ENCODE measurements at regions not wholly inside any gene's neighbourhood (a gene's known extent, or its start where the extent isn't known, plus 50 kb on each side); places are given as distances from the start of the nearest gene placed in this dataset.

DNA sequence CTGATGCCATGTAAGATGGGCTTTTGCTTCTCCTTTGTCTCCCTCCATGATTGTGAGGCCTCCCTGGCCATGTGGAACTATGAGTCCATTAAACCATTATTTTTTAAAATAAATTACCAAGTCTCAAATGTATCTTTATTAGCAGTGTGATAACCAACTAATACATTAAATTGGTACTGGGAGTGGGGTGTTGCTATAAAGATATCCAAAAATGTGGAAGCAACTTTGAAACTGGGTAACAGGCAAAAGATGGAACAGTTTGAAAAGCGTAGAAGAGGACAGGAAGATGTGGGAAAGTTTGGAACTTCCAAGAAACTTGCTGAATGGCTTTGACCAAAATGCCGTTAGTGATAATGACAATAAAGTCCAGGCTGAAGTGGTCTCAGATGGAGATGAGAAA lies 526.7 kb downstream of the SH3BGRL start:
- TF ChIP-seq EP300 (IDR thresholded peaks at IDR 0.05) = no peak
- no peak for TF ChIP-seq POLR2A (IDR thresholded peaks at IDR 0.05)
- TF ChIP-seq CTCF (IDR thresholded peaks at IDR 0.05) = no peak
- TF ChIP-seq POLR2AphosphoS5 (IDR thresholded peaks at IDR 0.05) = no peak
- H3K27ac ChIP-seq = no peak overlapping the region
- intact Hi-C loops (cut with DNase I) = no loop called here
- no peaks in the 10 kb centered on the region for H3K9me3 ChIP-seq
- no peaks in the 10 kb centered on the region for H3K4me1 ChIP-seq
- DNase-seq = no peak
- WGBS, 2 donors = 84 to 86% methylated on average over 2 of the region's 2 CpGs
- no peaks in the 10 kb centered on the region for H3K36me3 ChIP-seq
- no peak overlapping the region for H3K4me3 ChIP-seq
- H3K27me3 ChIP-seq = no peaks in the 10 kb centered on the region

DNA sequence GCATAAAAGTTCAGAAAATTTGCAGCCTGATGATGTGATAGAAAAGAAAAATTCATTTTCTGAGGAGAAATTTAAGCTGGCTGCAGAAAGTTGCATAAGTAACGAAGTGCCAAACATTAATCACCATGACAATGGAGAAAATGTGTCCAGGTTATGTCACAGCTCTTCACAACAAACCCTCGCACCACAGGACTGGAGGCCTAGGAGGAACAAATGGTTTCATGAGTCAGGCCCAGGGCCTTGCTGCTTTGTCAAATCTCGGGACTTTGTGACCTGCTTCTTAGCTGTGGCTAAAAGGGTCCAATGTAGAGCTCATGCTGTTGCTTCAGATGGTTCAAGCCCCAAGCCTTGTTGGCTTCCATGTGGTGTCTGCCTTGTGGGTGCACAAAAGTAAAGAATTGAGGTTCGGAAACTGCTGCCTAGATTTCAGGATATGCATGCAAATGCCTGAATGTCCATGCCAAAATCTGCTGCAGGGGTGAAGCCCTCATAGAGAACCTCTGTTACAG lies 527.4 kb downstream of the SH3BGRL start:
- H3K9me3 ChIP-seq = no peaks in the 10 kb centered on the region
- TF ChIP-seq POLR2A (IDR thresholded peaks at IDR 0.05) (no peak), EP300 (IDR thresholded peaks at IDR 0.05) (no peak), POLR2AphosphoS5 (IDR thresholded peaks at IDR 0.05) (no peak), CTCF (IDR thresholded peaks at IDR 0.05) (no peak)
- no peak overlapping the region for H3K27ac ChIP-seq
- H3K27me3 ChIP-seq = no peaks in the 10 kb centered on the region
- intact Hi-C loops (cut with DNase I) = no loop called here
- H3K36me3 ChIP-seq = no peaks in the 10 kb centered on the region
- WGBS, 2 donors = 64 to 72% methylated on average over 4 of the region's 4 CpGs
- no peak overlapping the region for H3K4me3 ChIP-seq
- no peak for DNase-seq
- H3K4me1 ChIP-seq = no peaks in the 10 kb centered on the region

- Histone ChIP-seq H3K9me3 (no peaks in the 10 kb centered on the region), H3K36me3 (no peaks in the 10 kb centered on the region), H3K4me3 (no peak overlapping the region), H3K27me3 (no peaks in the 10 kb centered on the region), H3K27ac (no peak overlapping the region), H3K4me1 (no peaks in the 10 kb centered on the region)
- no peak for DNase-seq
- 83 to 92% methylated on average over 2 of the region's 2 CpGs for WGBS, 2 donors
- intact Hi-C loops (cut with DNase I) = loop anchor here (10.0 kb wide), 1 partner anchor 1725 kb away; no protein-coding TSS in a partner anchor
- no peak for TF ChIP-seq CTCF (IDR thresholded peaks at IDR 0.05)
- TF ChIP-seq EP300 (IDR thresholded peaks at IDR 0.05) = no peak
- TF ChIP-seq POLR2AphosphoS5 (IDR thresholded peaks at IDR 0.05) = no peak
- TF ChIP-seq POLR2A (IDR thresholded peaks at IDR 0.05) = no peak
Observed at GRCh38 chrX:81779701-81780100, 577.8 kb downstream of the SH3BGRL start.

DNA sequence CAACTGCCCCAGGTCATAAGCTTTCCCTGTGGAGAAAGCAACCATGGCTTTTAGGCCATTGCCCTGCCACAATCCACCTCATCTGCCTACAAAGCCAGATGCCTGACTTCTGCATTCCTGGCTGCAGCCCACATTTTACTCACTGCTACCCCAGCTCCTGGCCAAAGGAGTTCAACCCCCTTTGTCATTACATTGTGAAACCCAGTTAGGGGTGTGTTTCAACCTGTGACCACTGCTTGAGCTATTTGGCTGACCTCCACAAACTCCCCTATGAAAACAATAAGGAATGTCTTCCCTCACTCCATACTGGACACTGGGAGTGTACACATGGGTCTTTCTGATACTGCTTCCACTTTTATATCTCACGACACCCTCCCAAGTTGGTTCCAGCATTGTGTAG lies 589.2 kb downstream of the SH3BGRL start:
- no peak overlapping the region for H3K27ac ChIP-seq
- no peaks in the 10 kb centered on the region for H3K4me1 ChIP-seq
- TF ChIP-seq POLR2AphosphoS5 (IDR thresholded peaks at IDR 0.05) (no peak), CTCF (IDR thresholded peaks at IDR 0.05) (no peak), EP300 (IDR thresholded peaks at IDR 0.05) (no peak), POLR2A (IDR thresholded peaks at IDR 0.05) (no peak)
- intact Hi-C loops (cut with DNase I) = no loop called here
- DNase-seq = no peak
- no peaks in the 10 kb centered on the region for H3K9me3 ChIP-seq
- no peak overlapping the region for H3K4me3 ChIP-seq
- no peaks in the 10 kb centered on the region for H3K27me3 ChIP-seq
- H3K36me3 ChIP-seq = no peaks in the 10 kb centered on the region
- 93 to 100% methylated on average over 1 of the region's 1 CpG for WGBS, 2 donors
